ENCODE measurements at regions not wholly inside any gene's neighbourhood (a gene's known extent, or its start where the extent isn't known, plus 50 kb on each side); places are given as distances from the start of the nearest gene placed in this dataset.

DNA sequence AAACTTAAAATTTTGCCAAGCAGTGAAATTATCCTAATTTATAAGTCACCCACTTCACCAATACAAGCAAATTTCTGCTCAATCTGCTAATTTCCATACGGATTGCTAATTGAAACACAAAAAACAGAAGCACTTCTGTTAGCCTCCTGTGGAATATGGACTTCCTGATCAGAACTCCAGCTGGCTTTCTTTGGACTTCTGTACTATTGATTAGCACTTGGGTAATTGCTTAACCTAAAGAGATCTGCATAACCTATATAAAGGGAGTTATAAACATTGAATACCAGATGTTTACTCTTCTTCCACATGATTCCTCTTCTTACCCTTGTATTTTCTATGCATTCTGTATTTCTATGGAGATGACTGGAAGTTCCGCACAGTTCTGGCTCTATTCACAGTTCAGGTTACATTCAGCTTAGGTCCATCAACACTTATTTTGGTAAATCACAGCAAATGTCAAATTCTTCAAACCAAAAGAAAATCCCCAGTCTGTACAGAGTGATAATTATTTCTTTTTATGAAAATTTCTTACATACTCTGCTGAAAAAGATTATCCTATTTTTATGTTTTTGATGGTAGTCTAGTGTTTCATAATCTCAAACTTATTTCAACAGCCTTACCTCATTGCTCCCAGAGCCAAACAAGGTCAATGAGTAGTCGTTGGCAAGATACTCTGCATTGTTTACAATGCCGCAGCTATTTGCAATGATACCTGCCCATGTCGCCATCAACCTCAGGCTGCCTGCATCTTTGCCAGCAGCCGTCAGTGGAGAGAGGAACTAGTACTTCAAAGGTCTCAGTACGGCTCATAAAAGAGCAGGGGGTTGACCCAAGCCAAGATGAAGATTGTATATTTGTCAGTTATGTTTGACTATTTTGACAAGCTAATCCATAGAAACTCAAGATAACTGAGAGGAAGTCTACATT, 225.6 kb downstream of the AHR start:
- TF ChIP-seq, protein P1, sequence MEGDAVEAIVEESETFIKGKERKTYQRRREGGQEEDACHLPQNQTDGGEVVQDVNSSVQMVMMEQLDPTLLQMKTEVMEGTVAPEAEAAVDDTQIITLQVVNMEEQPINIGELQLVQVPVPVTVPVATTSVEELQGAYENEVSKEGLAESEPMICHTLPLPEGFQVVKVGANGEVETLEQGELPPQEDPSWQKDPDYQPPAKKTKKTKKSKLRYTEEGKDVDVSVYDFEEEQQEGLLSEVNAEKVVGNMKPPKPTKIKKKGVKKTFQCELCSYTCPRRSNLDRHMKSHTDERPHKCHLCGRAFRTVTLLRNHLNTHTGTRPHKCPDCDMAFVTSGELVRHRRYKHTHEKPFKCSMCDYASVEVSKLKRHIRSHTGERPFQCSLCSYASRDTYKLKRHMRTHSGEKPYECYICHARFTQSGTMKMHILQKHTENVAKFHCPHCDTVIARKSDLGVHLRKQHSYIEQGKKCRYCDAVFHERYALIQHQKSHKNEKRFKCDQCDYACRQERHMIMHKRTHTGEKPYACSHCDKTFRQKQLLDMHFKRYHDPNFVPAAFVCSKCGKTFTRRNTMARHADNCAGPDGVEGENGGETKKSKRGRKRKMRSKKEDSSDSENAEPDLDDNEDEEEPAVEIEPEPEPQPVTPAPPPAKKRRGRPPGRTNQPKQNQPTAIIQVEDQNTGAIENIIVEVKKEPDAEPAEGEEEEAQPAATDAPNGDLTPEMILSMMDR (IDR thresholded peaks at IDR 0.05) = no peak
- TF ChIP-seq POLR2A (IDR thresholded peaks at IDR 0.05) = no peak
- Histone ChIP-seq H3K27me3 (no peaks in the 10 kb centered on the region), H3K36me3 (no peaks in the 10 kb centered on the region), H3K9me3 (no peaks in the 10 kb centered on the region), H3K4me1 (no peaks in the 10 kb centered on the region), H3K4me3 (no peak overlapping the region), H3K27ac (peak overlapping the region in 1 of 2 donors; percentile 5)
- intact Hi-C loops (cut with DNase I; ENCODE audit: low total_unique reads) = no loop called here
- DNase-seq = peak in 1 of 2 donors; percentile 19

DNA sequence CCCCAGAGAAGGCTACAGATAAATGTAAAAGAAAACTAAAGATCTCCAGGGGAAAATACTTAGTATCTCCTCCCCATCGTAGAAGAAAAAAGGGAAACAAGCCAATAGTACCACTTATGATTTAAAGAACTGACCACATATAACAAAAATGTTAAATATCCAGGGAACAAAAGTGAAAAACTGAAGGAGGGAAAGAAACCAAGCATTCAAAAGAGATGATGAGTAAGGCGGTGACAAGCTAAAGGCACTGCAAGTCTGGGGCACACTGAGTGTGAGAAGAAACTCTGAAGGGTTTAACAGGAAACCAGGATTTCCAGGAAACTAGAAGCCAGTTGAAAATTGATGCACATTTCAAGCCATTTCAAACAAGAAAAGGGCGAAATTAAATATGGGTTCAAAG, 226.3 kb downstream of the AHR start:
- Histone ChIP-seq H3K27me3 (no peaks in the 10 kb centered on the region), H3K4me1 (no peaks in the 10 kb centered on the region), H3K36me3 (no peaks in the 10 kb centered on the region), H3K9me3 (no peaks in the 10 kb centered on the region), H3K4me3 (no peak overlapping the region), H3K27ac (peak overlapping the region in 1 of 2 donors; percentile 5)
- TF ChIP-seq POLR2A (IDR thresholded peaks at IDR 0.05) = no peak
- TF ChIP-seq, protein P1 (IDR thresholded peaks at IDR 0.05) = no peak
- no peak for DNase-seq
- intact Hi-C loops (cut with DNase I; ENCODE audit: low total_unique reads) = no loop called here

DNA sequence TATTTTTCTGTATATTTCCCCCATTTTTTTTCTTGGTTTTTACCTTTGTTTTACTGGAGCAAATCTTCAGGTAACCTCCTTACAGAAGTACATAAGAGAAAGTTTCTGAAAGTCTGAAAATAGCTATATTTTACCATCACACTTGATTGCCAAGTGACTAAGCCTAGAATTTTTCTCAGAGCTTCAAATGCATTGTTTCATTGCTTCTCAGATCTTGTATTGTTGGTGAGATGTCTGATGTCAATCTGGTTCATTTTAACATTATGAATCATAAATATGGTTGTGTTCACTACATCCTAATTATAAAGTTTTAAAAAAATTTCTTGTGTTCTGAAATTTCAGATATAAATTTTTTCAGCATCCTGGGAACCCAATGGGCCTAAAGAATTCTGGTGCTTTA, 228.2 kb downstream of the AHR start:
- no peak for DNase-seq
- Histone ChIP-seq H3K27ac (no peak overlapping the region), H3K4me3 (no peak overlapping the region), H3K4me1 (no peaks in the 10 kb centered on the region), H3K27me3 (no peaks in the 10 kb centered on the region), H3K36me3 (no peaks in the 10 kb centered on the region), H3K9me3 (no peaks in the 10 kb centered on the region)
- no peak for TF ChIP-seq POLR2A (IDR thresholded peaks at IDR 0.05)
- TF ChIP-seq, protein P1 (IDR thresholded peaks at IDR 0.05) = no peak
- intact Hi-C loops (cut with DNase I; ENCODE audit: low total_unique reads) = no loop called here

DNA sequence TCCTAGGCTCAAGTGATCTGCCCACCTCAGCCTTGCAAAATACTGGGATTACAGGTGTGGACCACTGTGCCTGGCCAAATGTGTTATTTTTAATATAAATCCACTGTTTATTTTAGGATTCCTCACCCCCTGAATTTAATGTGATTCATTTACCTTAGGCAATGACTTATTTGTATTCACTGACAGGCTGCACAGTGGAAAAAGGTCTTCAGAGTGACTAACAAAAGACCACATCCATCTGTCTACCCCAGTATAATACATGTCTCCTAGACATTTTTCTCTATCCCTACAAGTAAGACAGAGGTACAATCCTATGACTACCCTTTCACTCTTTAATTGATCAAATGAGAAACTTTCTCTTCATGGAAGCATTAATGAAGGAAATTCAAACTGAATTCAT, 230.2 kb downstream of the AHR start:
- intact Hi-C loops (cut with DNase I; ENCODE audit: low total_unique reads) = no loop called here
- H3K4me3 ChIP-seq = no peak overlapping the region
- H3K4me1 ChIP-seq = peaks cover 0 to 7% of the 10 kb centered on the region in 2 donors
- H3K27me3 ChIP-seq = no peaks in the 10 kb centered on the region
- no peak for TF ChIP-seq POLR2A (IDR thresholded peaks at IDR 0.05)
- TF ChIP-seq, protein P1 (IDR thresholded peaks at IDR 0.05) = no peak
- H3K27ac ChIP-seq = no peak overlapping the region
- no peak for DNase-seq
- H3K9me3 ChIP-seq = no peaks in the 10 kb centered on the region
- no peaks in the 10 kb centered on the region for H3K36me3 ChIP-seq

DNA sequence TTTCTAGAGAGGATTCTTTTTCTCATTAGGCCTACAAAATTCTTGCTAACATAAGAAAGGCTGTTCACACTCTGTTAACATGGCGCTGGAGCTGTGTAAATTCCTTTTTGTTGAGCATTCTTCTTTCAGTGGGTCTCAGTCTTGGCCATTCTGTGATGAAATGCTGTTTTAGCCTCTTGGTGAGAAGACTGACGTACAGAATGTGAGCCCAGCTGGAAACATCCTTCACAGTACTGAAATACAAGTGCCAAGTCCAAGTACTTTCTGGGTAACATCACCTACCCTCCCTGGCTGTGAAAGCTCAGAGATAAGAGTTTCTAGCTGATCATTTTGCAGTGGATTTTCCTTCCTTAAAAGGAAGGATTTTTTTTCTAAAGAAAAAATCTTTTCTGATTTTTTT, 231.8 kb downstream of the AHR start:
- no peak for TF ChIP-seq POLR2A (IDR thresholded peaks at IDR 0.05)
- TF ChIP-seq, protein P1 (IDR thresholded peaks at IDR 0.05) = no peak
- H3K4me3 ChIP-seq = no peak overlapping the region
- no peaks in the 10 kb centered on the region for H3K36me3 ChIP-seq
- peaks cover 0 to 7% of the 10 kb centered on the region in 2 donors for H3K4me1 ChIP-seq
- no peak for DNase-seq
- no peaks in the 10 kb centered on the region for H3K27me3 ChIP-seq
- H3K27ac ChIP-seq = peak overlapping the region; percentile 35 to 72
- intact Hi-C loops (cut with DNase I; ENCODE audit: low total_unique reads) = no loop called here
- no peaks in the 10 kb centered on the region for H3K9me3 ChIP-seq
